Activated CD4-positive, alpha-beta T cell treated with anti-CD3 and anti-CD28 coated beads, Interleukin-2, amount 10 ng/mL, durations not matched to agents 7 days and 5 days (primary cell): ENCODE measurements at regions not wholly inside any gene's neighbourhood (a gene's known extent, or its start where the extent isn't known, plus 50 kb on each side); places are given as distances from the start of the nearest gene placed in this dataset.

Experiments used
- CTCF ChIA-PET: fragments of 350-600 bp; sonication (Branson Sonifier 250); formaldehyde crosslinking; loops from one replicate; lab custom pipeline; 2021; ENCODE audit warnings: antibody characterized with exemption; lab: Charles Lee
- POLR2A ChIA-PET: fragments of 350-600 bp; sonication (Branson Sonifier 250); formaldehyde crosslinking; loops from one replicate; lab custom pipeline; 2021; ENCODE audit warnings: antibody characterized with exemption; lab: Charles Lee
- DNase-seq: peaks from one replicate; pipeline ENCODE4 v3.0.0-alpha.2; 2020
- H3K27ac Mint-ChIP-seq: one replicate; pipeline ENCODE4 v1.8.0; 2021; ENCODE audit warnings: mild to moderate bottlenecking, moderate library complexity, mixed read lengths
- H3K27me3 Mint-ChIP-seq: one replicate; pipeline ENCODE4 v1.8.0; 2021; ENCODE audit warnings: mixed read lengths
- H3K36me3 Mint-ChIP-seq: one replicate; pipeline ENCODE4 v1.8.0; 2021; ENCODE audit warnings: low read depth, mixed read lengths
- H3K4me1 Mint-ChIP-seq: one replicate; pipeline ENCODE4 v1.8.0; 2021; ENCODE audit warnings: mixed read lengths
- H3K4me3 Mint-ChIP-seq: one replicate; pipeline ENCODE4 v1.8.0; 2021; ENCODE audit warnings: mild to moderate bottlenecking, moderate library complexity, mixed read lengths
- H3K9me3 Mint-ChIP-seq: one replicate; pipeline ENCODE4 v1.8.0; 2021; ENCODE audit warnings: mixed read lengths

GRCh38 chr12:79987731-79988130 is 52.8 kb upstream of the PPP1R12A start:
- no peaks in the 10 kb centered on the region for H3K9me3 Mint-ChIP-seq

More at GRCh38 chr12:79987731-79988130, 52.8 kb upstream of the PPP1R12A start:
- DNase-seq, result no peak
- H3K27ac Mint-ChIP-seq, result no peak overlapping the region
- H3K4me3 Mint-ChIP-seq, result no peak overlapping the region
- no peaks in the 10 kb centered on the region for H3K36me3 Mint-ChIP-seq
- ChIA-PET POLR2A (no interaction called here), CTCF (interaction anchor here (0.5 kb wide), 1 partner anchor 641 kb away, joined by 4 read pairs; no protein-coding TSS in a partner anchor)
- peaks cover 3% of the 10 kb centered on the region for H3K4me1 Mint-ChIP-seq
- peaks cover 20% of the 10 kb centered on the region for H3K27me3 Mint-ChIP-seq
